Suprapubic skin (tissue), 3 donors: ENCODE measurements at regions not wholly inside any gene's neighbourhood (a gene's known extent, or its start where the extent isn't known, plus 50 kb on each side); places are given as distances from the start of the nearest gene placed in this dataset.

Experiments used
- CTCF ChIP-seq, 2 donors: fragments of 200-600 bp in 1 of 2; fragments of 450-650 bp in 1 of 2; sonication (generic) in 1 of 2; IDR thresholded peaks; one replicate each; pipeline ENCODE4 v1.5.1; 2016 to 2019; ENCODE audit warnings: antibody characterized with exemption in 2 of 2, mild to moderate bottlenecking in 1 of 2, moderate library complexity in 1 of 2
- POLR2AphosphoS5 ChIP-seq, 3 donors: sonication (generic); formaldehyde crosslinking; IDR thresholded peaks; one replicate each; pipeline ENCODE4 v1.6.1; 2017; ENCODE audit warnings: antibody characterized with exemption in 3 of 3

- TF ChIP-seq POLR2AphosphoS5 (IDR thresholded peaks at IDR 0.05) (no peak), CTCF (IDR thresholded peaks at IDR 0.05) (no peak)
These were observed 117.0 kb upstream of the DYRK2 start for GRCh38 chr12:67531501-67531900.
